ENCODE measurements at regions not wholly inside any gene's neighbourhood (a gene's known extent, or its start where the extent isn't known, plus 50 kb on each side); places are given as distances from the start of the nearest gene placed in this dataset.
"Not testable (repeated sequence)": the region's sequence is repeated elsewhere in the genome, so short reads cannot be mapped to it uniquely, and the experiment has no call there.

DNA sequence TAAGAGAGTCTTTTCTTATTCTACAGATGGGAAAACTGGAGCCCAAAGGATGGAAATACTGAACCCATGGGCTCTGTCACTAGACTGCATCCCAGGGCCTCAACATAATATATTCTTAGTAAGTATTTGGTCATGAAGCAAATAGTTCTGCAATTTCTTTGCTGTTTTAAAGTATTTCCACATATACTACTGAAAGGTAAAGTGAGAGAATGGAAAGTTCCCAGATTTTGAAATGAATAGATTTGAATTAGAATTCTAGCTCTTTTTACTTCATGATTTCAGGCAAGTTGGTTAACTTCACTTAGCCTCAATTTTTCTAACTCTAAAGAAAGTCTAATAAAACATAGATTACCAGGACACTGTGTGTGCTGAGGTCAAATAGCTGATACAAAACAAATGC lies 95.6 kb upstream of the FGGY start:
- Histone ChIP-seq H3K4me3 (ENCODE audit: low read length, poor library complexity, severe bottlenecking) (no peak overlapping the region), H3F3A (ENCODE audit: low read depth) (no peaks in the 10 kb centered on the region), H3K9me3 (ENCODE audit: insufficient read depth, low read depth, low read length) (no peaks in the 10 kb centered on the region; the same call in 1 of the 2 replicates), H3K36me3 (ENCODE audit: insufficient read depth, low read length) (no peaks in the 10 kb centered on the region), H3K4me1 (ENCODE audit: insufficient read depth, low read length, poor library complexity, severe bottlenecking) (peaks cover 2% of the 10 kb centered on the region), H2AFZ (ENCODE audit: low read length) (no peak overlapping the region), H3K9me2 (replicated peaks; ENCODE audit: low read depth, low read length) (no peaks in the 10 kb centered on the region), H3K4me2 (ENCODE audit: low read depth, low read length, poor library complexity, severe bottlenecking) (no peak overlapping the region), H3K79me2 (ENCODE audit: insufficient read depth, low read length) (no peaks in the 10 kb centered on the region), H3K27me3 (ENCODE audit: insufficient read depth, low read length, poor library complexity, severe bottlenecking) (no peaks in the 10 kb centered on the region), H3K9ac (ENCODE audit: low read depth, low read length, poor library complexity, severe bottlenecking) (no peak overlapping the region), H4K20me1 (ENCODE audit: insufficient read depth, low read length, poor library complexity, severe bottlenecking) (no peaks in the 10 kb centered on the region)
- TF ChIP-seq EZH2phosphoT487 (IDR thresholded peaks at IDR 0.05; ENCODE audit: borderline replicate concordance), result no peak
- TF ChIP-seq, protein P1, sequence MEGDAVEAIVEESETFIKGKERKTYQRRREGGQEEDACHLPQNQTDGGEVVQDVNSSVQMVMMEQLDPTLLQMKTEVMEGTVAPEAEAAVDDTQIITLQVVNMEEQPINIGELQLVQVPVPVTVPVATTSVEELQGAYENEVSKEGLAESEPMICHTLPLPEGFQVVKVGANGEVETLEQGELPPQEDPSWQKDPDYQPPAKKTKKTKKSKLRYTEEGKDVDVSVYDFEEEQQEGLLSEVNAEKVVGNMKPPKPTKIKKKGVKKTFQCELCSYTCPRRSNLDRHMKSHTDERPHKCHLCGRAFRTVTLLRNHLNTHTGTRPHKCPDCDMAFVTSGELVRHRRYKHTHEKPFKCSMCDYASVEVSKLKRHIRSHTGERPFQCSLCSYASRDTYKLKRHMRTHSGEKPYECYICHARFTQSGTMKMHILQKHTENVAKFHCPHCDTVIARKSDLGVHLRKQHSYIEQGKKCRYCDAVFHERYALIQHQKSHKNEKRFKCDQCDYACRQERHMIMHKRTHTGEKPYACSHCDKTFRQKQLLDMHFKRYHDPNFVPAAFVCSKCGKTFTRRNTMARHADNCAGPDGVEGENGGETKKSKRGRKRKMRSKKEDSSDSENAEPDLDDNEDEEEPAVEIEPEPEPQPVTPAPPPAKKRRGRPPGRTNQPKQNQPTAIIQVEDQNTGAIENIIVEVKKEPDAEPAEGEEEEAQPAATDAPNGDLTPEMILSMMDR (conservative IDR thresholded peaks at IDR 0.05; ENCODE audit: low read length), result no peak

GRCh38 chr1:59202455-59202854 lies 94.4 kb upstream of the FGGY start:
- H4K20me1 ChIP-seq (ENCODE audit: insufficient read depth, low read length, poor library complexity, severe bottlenecking), result no peaks in the 10 kb centered on the region
- no peaks in the 10 kb centered on the region for H3K27me3 ChIP-seq (ENCODE audit: insufficient read depth, low read length, poor library complexity, severe bottlenecking)
- no peaks in the 10 kb centered on the region for H3K9me2 ChIP-seq (replicated peaks; ENCODE audit: low read depth, low read length)
- H3K36me3 ChIP-seq (ENCODE audit: insufficient read depth, low read length), result no peaks in the 10 kb centered on the region
- H3F3A ChIP-seq (ENCODE audit: low read depth), result no peaks in the 10 kb centered on the region
- H2AFZ ChIP-seq (ENCODE audit: low read length), result no peak overlapping the region
- TF ChIP-seq, protein P1 (conservative IDR thresholded peaks at IDR 0.05; ENCODE audit: low read length), result no peak
- TF ChIP-seq EZH2phosphoT487 (IDR thresholded peaks at IDR 0.05; ENCODE audit: borderline replicate concordance), result no peak
- H3K4me3 ChIP-seq (ENCODE audit: low read length, poor library complexity, severe bottlenecking), result no peak overlapping the region
- no peak overlapping the region for H3K4me2 ChIP-seq (ENCODE audit: low read depth, low read length, poor library complexity, severe bottlenecking)
- no peaks in the 10 kb centered on the region for H3K79me2 ChIP-seq (ENCODE audit: insufficient read depth, low read length)
- H3K4me1 ChIP-seq (ENCODE audit: insufficient read depth, low read length, poor library complexity, severe bottlenecking), result peaks cover 2% of the 10 kb centered on the region
- H3K9me3 ChIP-seq (ENCODE audit: insufficient read depth, low read depth, low read length), result no peaks in the 10 kb centered on the region; the same call in 1 of the 2 replicates
- no peak overlapping the region for H3K9ac ChIP-seq (ENCODE audit: low read depth, low read length, poor library complexity, severe bottlenecking)

- H3K27me3 ChIP-seq (ENCODE audit: insufficient read depth, low read length, poor library complexity, severe bottlenecking), result no peaks in the 10 kb centered on the region
- TF ChIP-seq, protein P1 (conservative IDR thresholded peaks at IDR 0.05; ENCODE audit: low read length), result no peak
- TF ChIP-seq EZH2phosphoT487 (IDR thresholded peaks at IDR 0.05; ENCODE audit: borderline replicate concordance), result no peak
- no peaks in the 10 kb centered on the region for H3K9me2 ChIP-seq (replicated peaks; ENCODE audit: low read depth, low read length)
- no peak overlapping the region for H3K4me3 ChIP-seq (ENCODE audit: low read length, poor library complexity, severe bottlenecking)
- no peak overlapping the region for H3K4me2 ChIP-seq (ENCODE audit: low read depth, low read length, poor library complexity, severe bottlenecking)
- no peaks in the 10 kb centered on the region for H4K20me1 ChIP-seq (ENCODE audit: insufficient read depth, low read length, poor library complexity, severe bottlenecking)
- H3F3A ChIP-seq (ENCODE audit: low read depth), result no peaks in the 10 kb centered on the region
- no peak overlapping the region for H2AFZ ChIP-seq (ENCODE audit: low read length)
- H3K9me3 ChIP-seq (ENCODE audit: insufficient read depth, low read depth, low read length), result no peaks in the 10 kb centered on the region; the same call in 1 of the 2 replicates
- no peaks in the 10 kb centered on the region for H3K36me3 ChIP-seq (ENCODE audit: insufficient read depth, low read length)
- no peaks in the 10 kb centered on the region for H3K79me2 ChIP-seq (ENCODE audit: insufficient read depth, low read length)
- peaks cover 2% of the 10 kb centered on the region for H3K4me1 ChIP-seq (ENCODE audit: insufficient read depth, low read length, poor library complexity, severe bottlenecking)
- no peak overlapping the region for H3K9ac ChIP-seq (ENCODE audit: low read depth, low read length, poor library complexity, severe bottlenecking)
These were observed 92.9 kb upstream of the FGGY start for GRCh38 chr1:59204001-59204400.

GRCh38 chr1:59206616-59207015 lies 90.3 kb upstream of the FGGY start:
- H3F3A ChIP-seq (ENCODE audit: low read depth); H3K9me2 ChIP-seq (replicated peaks; ENCODE audit: low read depth, low read length); H4K20me1 ChIP-seq (ENCODE audit: insufficient read depth, low read length, poor library complexity, severe bottlenecking); H3K4me1 ChIP-seq (ENCODE audit: insufficient read depth, low read length, poor library complexity, severe bottlenecking); H3K4me3 ChIP-seq (ENCODE audit: low read length, poor library complexity, severe bottlenecking); H3K9ac ChIP-seq (ENCODE audit: low read depth, low read length, poor library complexity, severe bottlenecking); H3K36me3 ChIP-seq (ENCODE audit: insufficient read depth, low read length); H3K79me2 ChIP-seq (ENCODE audit: insufficient read depth, low read length); H3K9me3 ChIP-seq (ENCODE audit: insufficient read depth, low read depth, low read length); H3K27me3 ChIP-seq (ENCODE audit: insufficient read depth, low read length, poor library complexity, severe bottlenecking); H3K4me2 ChIP-seq (ENCODE audit: low read depth, low read length, poor library complexity, severe bottlenecking): not testable (repeated sequence)
- H2AFZ ChIP-seq (ENCODE audit: low read length), result peak overlapping the region; percentile 55; the same call in 1 of the 2 replicates

GRCh38 chr1:59210430-59210829 lies 86.5 kb upstream of the FGGY start:
- H3K4me1 ChIP-seq (ENCODE audit: insufficient read depth, low read length, poor library complexity, severe bottlenecking); H3K4me2 ChIP-seq (ENCODE audit: low read depth, low read length, poor library complexity, severe bottlenecking): not testable (repeated sequence)

More at GRCh38 chr1:59210430-59210829, 86.5 kb upstream of the FGGY start:
- not testable (repeated sequence) for H3K9me3 ChIP-seq (ENCODE audit: insufficient read depth, low read depth, low read length); H3F3A ChIP-seq (ENCODE audit: low read depth); H4K20me1 ChIP-seq (ENCODE audit: insufficient read depth, low read length, poor library complexity, severe bottlenecking); H2AFZ ChIP-seq (ENCODE audit: low read length); H3K9me2 ChIP-seq (replicated peaks; ENCODE audit: low read depth, low read length); H3K4me3 ChIP-seq (ENCODE audit: low read length, poor library complexity, severe bottlenecking); H3K27me3 ChIP-seq (ENCODE audit: insufficient read depth, low read length, poor library complexity, severe bottlenecking); H3K9ac ChIP-seq (ENCODE audit: low read depth, low read length, poor library complexity, severe bottlenecking); H3K36me3 ChIP-seq (ENCODE audit: insufficient read depth, low read length); H3K79me2 ChIP-seq (ENCODE audit: insufficient read depth, low read length)

Measured in Loucy (cell line).